ENCODE measurements at regions not wholly inside any gene's neighbourhood (a gene's known extent, or its start where the extent isn't known, plus 50 kb on each side); places are given as distances from the start of the nearest gene placed in this dataset.

- FAIRE-seq = no peak
- H3K36me3 ChIP-seq (ENCODE audit: control insufficient read depth in 2 of 4, insufficient read depth in 4 of 4, low read length in 3 of 4) = no peaks in the 10 kb centered on the region
- no peaks in the 10 kb centered on the region for H4K20me1 ChIP-seq (replicated peaks in 1 of 2; ENCODE audit: control insufficient read depth in 1 of 2, insufficient read depth in 2 of 2, low read length in 2 of 2)
- H2AFZ ChIP-seq (ENCODE audit: low read length) = no peak overlapping the region; the same call in 1 of the 2 replicates
- CTCF ChIA-PET (ENCODE audit: partially characterized antibody) = interaction anchor here (0.7 to 3.1 kb wide), 16 partner anchors 14 to 622 kb away, joined by 3 to 28 read pairs (median 3); partner anchors contain the start of gene DCC
- no peak overlapping the region for H4K5ac ChIP-seq (ENCODE audit: insufficient read length, low read depth, low read length)
- no peak overlapping the region for H3K27ac ChIP-seq (ENCODE audit: low read depth, low read length)
- no peak overlapping the region for H2BK12ac ChIP-seq (ENCODE audit: low read depth, low read length)
- no peaks in the 10 kb centered on the region for H3K79me1 ChIP-seq (ENCODE audit: low read depth, low read length)
- H3K79me2 ChIP-seq (ENCODE audit: control insufficient read depth in 1 of 2, insufficient read depth in 2 of 2, low read length in 2 of 2) = no peaks in the 10 kb centered on the region
- no peak overlapping the region for H3K23ac ChIP-seq (ENCODE audit: insufficient read length)
- no peaks in the 10 kb centered on the region for H3K23me2 ChIP-seq (ENCODE audit: low read depth, low read length)
- peaks cover 0 to 6% (median 0%) of the 10 kb centered on the region in 4 experiments; a peak in 3 of 7 replicates for H3K4me1 ChIP-seq (replicated peaks in 1 of 4; ENCODE audit: control insufficient read depth in 3 of 4, insufficient read depth in 4 of 4, low read length in 3 of 4)
- WGBS, 2 experiments (ENCODE audit: extremely low coverage in 1 of 2, insufficient coverage in 1 of 2, insufficient read length in 1 of 2, insufficient replicate concordance in 2 of 2, low coverage in 1 of 2, low lambda C conversion rate in 2 of 2, missing lambda C conversion rate in 1 of 2) = 95% methylated on average over 1 of the region's 1 CpG; no CpG with 5 or more reads in 1 of the 2 experiments
- H2BK20ac ChIP-seq (ENCODE audit: low read length) = no peak overlapping the region
- H2AK5ac ChIP-seq (ENCODE audit: low read depth, low read length) = no peak overlapping the region
- no peak overlapping the region for H3K14ac ChIP-seq (ENCODE audit: insufficient read length)
- H3K4ac ChIP-seq (replicated peaks; ENCODE audit: insufficient read length, low read depth, low read length) = no peak overlapping the region
- H2BK120ac ChIP-seq (replicated peaks; ENCODE audit: low read depth, low read length) = no peak overlapping the region
- no peaks in the 10 kb centered on the region; a peak in 1 of 7 replicates for H3K27me3 ChIP-seq (replicated peaks in 1 of 4; ENCODE audit: control insufficient read depth in 3 of 4, extremely low read depth in 1 of 4, insufficient read depth in 3 of 4, low read length in 3 of 4)
- no peaks in the 10 kb centered on the region for H3K9me3 ChIP-seq (ENCODE audit: insufficient read depth in 2 of 2, low read depth in 1 of 2, low read length in 1 of 2)
- POLR2A ChIA-PET (ENCODE audit: partially characterized antibody) = no interaction called here
- no peak for DNase-seq (ENCODE audit: low read depth in 1 of 2, low spot score in 2 of 2)
- H2BK15ac ChIP-seq (ENCODE audit: low read length) = no peak overlapping the region
- H3K4me3 ChIP-seq (ENCODE audit: extremely low read depth in 1 of 4, insufficient read depth in 2 of 4, low read depth in 3 of 4, low read length in 4 of 4) = no peak overlapping the region
- no peak overlapping the region for H3K56ac ChIP-seq (replicated peaks; ENCODE audit: insufficient read length, low read depth, low read length)
- no peak overlapping the region for H4K91ac ChIP-seq (replicated peaks; ENCODE audit: insufficient read length, low read length)
- no peak overlapping the region for H4K8ac ChIP-seq (ENCODE audit: extremely low read depth, insufficient read depth, low read length)
- H3K4me2 ChIP-seq (ENCODE audit: insufficient read depth in 1 of 2, low read depth in 2 of 2, low read length in 2 of 2) = no peak overlapping the region
- TF ChIP-seq RFX5 (IDR thresholded peaks at IDR 0.05; ENCODE audit: borderline replicate concordance, low read depth, low read length) = no peak
- TF ChIP-seq MAX (IDR thresholded peaks at IDR 0.05) = no peak
- no peak for TF ChIP-seq SP1 (IDR thresholded peaks at IDR 0.05; ENCODE audit: low read depth, low read length)
- TF ChIP-seq ASH2L (IDR thresholded peaks at IDR 0.05; ENCODE audit: low read length) = no peak
- no peak for TF ChIP-seq HDAC2 (IDR thresholded peaks at IDR 0.05; ENCODE audit: borderline replicate concordance in 1 of 2, low read depth in 2 of 2, low read length in 2 of 2)
- no peak for TF ChIP-seq MAFK (IDR thresholded peaks at IDR 0.05; ENCODE audit: low read depth, low read length)
- no peak for TF ChIP-seq TBP (IDR thresholded peaks at IDR 0.05; ENCODE audit: low read depth, low read length)
- TF ChIP-seq BRCA1 (IDR thresholded peaks at IDR 0.05; ENCODE audit: low read depth, low read length) = no peak
- no peak for TF ChIP-seq ATF3 (IDR thresholded peaks at IDR 0.05; ENCODE audit: insufficient read depth, low read depth, low read length)
- no peak for TF ChIP-seq SRF (IDR thresholded peaks at IDR 0.05; ENCODE audit: low read depth, low read length)
- no peak overlapping the region for H3K9ac ChIP-seq (replicated peaks in 1 of 4; ENCODE audit: extremely low read depth in 1 of 4, low read depth in 3 of 4, low read length in 3 of 4)
- H3K18ac ChIP-seq (ENCODE audit: extremely low read depth, low read length) = no peak overlapping the region
- no peak overlapping the region for H2BK5ac ChIP-seq (ENCODE audit: low read depth, low read length)
Observed at GRCh38 chr18:52289392-52289791, 50.6 kb upstream of the DCC start.
